ENCODE measurements at regions not wholly inside any gene's neighbourhood (a gene's known extent, or its start where the extent isn't known, plus 50 kb on each side); places are given as distances from the start of the nearest gene placed in this dataset.

- CTCF ChIA-PET = no interaction called here
- H3K27me3 ChIP-seq (replicated peaks; ENCODE audit: insufficient read depth, low read depth, low read length, poor library complexity) = no peaks in the 10 kb centered on the region
These were observed 526.6 kb upstream of the PKDCC start for GRCh38 chr2:41521211-41521610.

GRCh38 chr2:41527525-41528323 lies 520.1 kb upstream of the PKDCC start:
- ChIA-PET CTCF (no interaction called here), POLR2A (ENCODE audit: low non-redundant PET) (interaction anchor here (0.6 kb wide), 1 partner anchor 642 kb away, joined by 4 read pairs; no protein-coding TSS in a partner anchor)
- Histone ChIP-seq H3K27ac (ENCODE audit: low read depth, low read length, poor library complexity, severe bottlenecking) (no peak overlapping the region), H3K9me3 (ENCODE audit: low read depth, low read length, poor library complexity, severe bottlenecking) (no peaks in the 10 kb centered on the region), H3K4me3 (ENCODE audit: low read depth, low read length, poor library complexity, severe bottlenecking) (no peak overlapping the region), H3K27me3 (replicated peaks; ENCODE audit: insufficient read depth, low read depth, low read length, poor library complexity) (no peaks in the 10 kb centered on the region), H3K4me1 (ENCODE audit: insufficient read depth, low read length, poor library complexity, severe bottlenecking) (peaks cover 10% of the 10 kb centered on the region), H3K36me3 (ENCODE audit: insufficient read depth, low read length, poor library complexity, severe bottlenecking) (no peaks in the 10 kb centered on the region)
- TF ChIP-seq CTCF (conservative IDR thresholded peaks at IDR 0.05; ENCODE audit: low read depth, low read length) = no peak
- TF ChIP-seq EZH2 (IDR thresholded peaks at IDR 0.05; ENCODE audit: borderline replicate concordance, low read depth, low read length, poor library complexity, severe bottlenecking) = no peak
- intact Hi-C loops (cut with micrococcal nuclease; ENCODE audit: unreplicated experiment) = no loop called here
- BruUV-seq (replicated peaks) = no TSS peak
- DNase-seq (ENCODE audit: low spot score) = no peak

More at GRCh38 chr2:41521211-41521610, 526.6 kb upstream of the PKDCC start:
- H3K36me3 ChIP-seq (ENCODE audit: insufficient read depth, low read length, poor library complexity, severe bottlenecking) = no peaks in the 10 kb centered on the region
- no peak for TF ChIP-seq EZH2 (IDR thresholded peaks at IDR 0.05; ENCODE audit: borderline replicate concordance, low read depth, low read length, poor library complexity, severe bottlenecking)
- TF ChIP-seq CTCF (conservative IDR thresholded peaks at IDR 0.05; ENCODE audit: low read depth, low read length) = no peak
- H3K4me1 ChIP-seq (ENCODE audit: insufficient read depth, low read length, poor library complexity, severe bottlenecking) = peaks cover 22% of the 10 kb centered on the region
- POLR2A ChIA-PET (ENCODE audit: low non-redundant PET) = no interaction called here
- no peak overlapping the region for H3K4me3 ChIP-seq (ENCODE audit: low read depth, low read length, poor library complexity, severe bottlenecking)
- no peak overlapping the region for H3K27ac ChIP-seq (ENCODE audit: low read depth, low read length, poor library complexity, severe bottlenecking)
- no TSS peak for BruUV-seq (replicated peaks)
- no peaks in the 10 kb centered on the region for H3K9me3 ChIP-seq (ENCODE audit: low read depth, low read length, poor library complexity, severe bottlenecking)
- intact Hi-C loops (cut with micrococcal nuclease; ENCODE audit: unreplicated experiment) = no loop called here
- peak; percentile 81 for DNase-seq (ENCODE audit: low spot score)

GRCh38 chr2:41535575-41535974 lies 512.2 kb upstream of the PKDCC start:
- no TSS peak for BruUV-seq (replicated peaks)
- TF ChIP-seq EZH2 (IDR thresholded peaks at IDR 0.05; ENCODE audit: borderline replicate concordance, low read depth, low read length, poor library complexity, severe bottlenecking) = no peak
- TF ChIP-seq CTCF (conservative IDR thresholded peaks at IDR 0.05; ENCODE audit: low read depth, low read length) = no peak
- no peak for DNase-seq (ENCODE audit: low spot score)
- intact Hi-C loops (cut with micrococcal nuclease; ENCODE audit: unreplicated experiment) = no loop called here
- no peak overlapping the region for H3K27ac ChIP-seq (ENCODE audit: low read depth, low read length, poor library complexity, severe bottlenecking)
- no peaks in the 10 kb centered on the region for H3K27me3 ChIP-seq (replicated peaks; ENCODE audit: insufficient read depth, low read depth, low read length, poor library complexity)
- no peak overlapping the region for H3K4me3 ChIP-seq (ENCODE audit: low read depth, low read length, poor library complexity, severe bottlenecking)
- POLR2A ChIA-PET (ENCODE audit: low non-redundant PET) = no interaction called here
- CTCF ChIA-PET = no interaction called here
- no peaks in the 10 kb centered on the region for H3K4me1 ChIP-seq (ENCODE audit: insufficient read depth, low read length, poor library complexity, severe bottlenecking)
- H3K36me3 ChIP-seq (ENCODE audit: insufficient read depth, low read length, poor library complexity, severe bottlenecking) = no peaks in the 10 kb centered on the region
- peaks cover 3% of the 10 kb centered on the region for H3K9me3 ChIP-seq (ENCODE audit: low read depth, low read length, poor library complexity, severe bottlenecking)

Measured in A673 (cell line).